SK-N-SH (cell line): ENCODE measurements at regions not wholly inside any gene's neighbourhood (a gene's known extent, or its start where the extent isn't known, plus 50 kb on each side); places are given as distances from the start of the nearest gene placed in this dataset.

Experiments
- CTCF ChIA-PET: fragments of 300-600, 350-600 bp; formaldehyde crosslinking; extraction: SDS; loops from one replicate; lab custom pipeline; 2021; lab: Yijun Ruan, JAX
- POLR2A ChIA-PET: fragments of 350-600 bp; sonication (Branson Sonifier 250); formaldehyde crosslinking; extraction: SDS; loops from one replicate; lab custom pipeline; 2020; ENCODE audit warnings: antibody characterized with exemption, inconsistent platforms; lab: Yijun Ruan, JAX
- DNase-seq: peaks from one replicate; pipeline ENCODE4 v3.0.0; 2012
- H2AFZ ChIP-seq: fragments of 200-600 bp; sonication (generic); 2 replicates; pipeline ENCODE4 v1.8.1; 2016; ENCODE audit warnings: antibody characterized with exemption, mild to moderate bottlenecking, low read depth
- H3F3A ChIP-seq: fragments of 200-600 bp; sonication (generic); replicated peaks from 2 replicates; pipeline ENCODE3; 2016; ENCODE audit warnings: antibody characterized with exemption, mild to moderate bottlenecking; ENCODE audit not compliant: insufficient read depth
- H3K27ac ChIP-seq, 2 experiments: fragments of 200-500 bp in 1 of 2; fragments of 200-600 bp in 1 of 2; sonication (Bioruptor generic) in 1 of 2; sonication (generic), shearing (Covaris generic) in 1 of 2; 2 replicates each; pipeline versions ENCODE4 v1.5.1 to v1.6.1; 2014 to 2016; ENCODE audit warnings: low read depth in 2 of 2, inconsistent platforms in 1 of 2, low read length in 1 of 2, mild to moderate bottlenecking in 1 of 2, mixed read lengths in 1 of 2
- H3K27me3 ChIP-seq: fragments of 200-600 bp; sonication (generic), shearing (Covaris generic); 2 replicates; pipeline ENCODE4 v1.6.1; 2016; ENCODE audit warnings: mixed run types; ENCODE audit not compliant: insufficient read depth
- H3K36me3 ChIP-seq, 2 experiments: fragments of 200-500 bp in 1 of 2; fragments of 200-600 bp in 1 of 2; sonication (Bioruptor generic) in 1 of 2; sonication (generic) in 1 of 2; replicated peaks in 1 of 2; 2 replicates each; pipeline versions ENCODE3 to v1.5.1; 2014 to 2016; ENCODE audit warnings: low read length in 1 of 2, mild to moderate bottlenecking in 1 of 2; ENCODE audit not compliant: insufficient read depth in 2 of 2, control insufficient read depth in 1 of 2
- H3K4me1 ChIP-seq, 2 experiments: fragments of 200-500 bp in 1 of 2; fragments of 200-600 bp in 1 of 2; sonication (Bioruptor generic) in 1 of 2; sonication (generic), shearing (Covaris generic) in 1 of 2; 2 replicates each; pipeline versions ENCODE4 v1.5.1 to v1.6.1; 2014 to 2016; ENCODE audit warnings: low read depth in 1 of 2, low read length in 1 of 2, mixed run types in 1 of 2; ENCODE audit not compliant: insufficient read depth in 2 of 2, control insufficient read depth in 1 of 2
- H3K4me2 ChIP-seq: fragments of 200-600 bp; sonication (generic), shearing (Covaris generic); 2 replicates; pipeline ENCODE4 v1.6.1; 2017; ENCODE audit warnings: mixed run types
- H3K4me3 ChIP-seq, 2 experiments: fragments of 200-500 bp in 1 of 2; fragments of 200-600 bp in 1 of 2; sonication (Bioruptor generic) in 1 of 2; sonication (generic), shearing (Covaris generic) in 1 of 2; 2 replicates each; pipeline versions ENCODE4 v1.5.1 to v1.8.1; 2014 to 2016; ENCODE audit warnings: low read depth in 2 of 2, inconsistent platforms in 1 of 2, low read length in 1 of 2, mild to moderate bottlenecking in 1 of 2, mixed read lengths in 1 of 2, moderate library complexity in 1 of 2
- H3K79me2 ChIP-seq: fragments of 200-600 bp; sonication (generic); 2 replicates; pipeline ENCODE4 v1.8.1; 2017; ENCODE audit warnings: mild to moderate bottlenecking; ENCODE audit not compliant: insufficient read depth
- H3K9ac ChIP-seq: fragments of 200-600 bp; sonication (generic); 2 replicates; pipeline ENCODE4 v1.6.1; 2017; ENCODE audit warnings: mixed run types
- H3K9me2 ChIP-seq: fragments of 200-600 bp; sonication (generic); 2 replicates; pipeline ENCODE4 v1.6.1; 2017; ENCODE audit warnings: mixed run types
- H3K9me3 ChIP-seq: fragments of 200-600 bp; sonication (generic); 2 replicates; pipeline ENCODE4 v1.6.1; 2017; ENCODE audit warnings: mixed run types, mild to moderate bottlenecking, moderate library complexity
- H4K20me1 ChIP-seq: fragments of 200-600 bp; sonication (generic); 2 replicates; pipeline ENCODE4 v1.6.1; 2017; ENCODE audit warnings: mild to moderate bottlenecking, mixed run types; ENCODE audit not compliant: insufficient read depth
- GABPA ChIP-seq: IDR thresholded peaks from 2 replicates; pipeline ENCODE4 v1.4.0; 2012; ENCODE audit warnings: low read depth, mild to moderate bottlenecking
- GATA2 ChIP-seq: sonication (generic); formaldehyde crosslinking; IDR thresholded peaks from 2 replicates; pipeline ENCODE4 v1.5.0; 2020; ENCODE audit warnings: mild to moderate bottlenecking, missing genetic modification reagents
- IRF3 ChIP-seq: fragments of 150-350 bp; IDR thresholded peaks from 2 replicates; pipeline ENCODE4 v1.6.1; 2016; ENCODE audit warnings: mild to moderate bottlenecking, low read depth, low read length
- MEF2A ChIP-seq: IDR thresholded peaks from 2 replicates; pipeline ENCODE4 v1.4.0; 2012; ENCODE audit warnings: low read depth, borderline replicate concordance
- MXI1 ChIP-seq: IDR thresholded peaks from 2 replicates; pipeline ENCODE4 v1.6.1; 2012; ENCODE audit warnings: mild to moderate bottlenecking, low read depth, low read length, improper control_type of control experiment
- NFIC ChIP-seq: IDR thresholded peaks from 2 replicates; pipeline ENCODE4 v1.4.0; 2012; ENCODE audit warnings: borderline replicate concordance
- PBX3 ChIP-seq: IDR thresholded peaks from 2 replicates; pipeline ENCODE4; 2012
- RAD21 ChIP-seq: IDR thresholded peaks from 2 replicates; pipeline ENCODE4 v1.6.1; 2012; ENCODE audit warnings: mild to moderate bottlenecking, low read length
- RFX5 ChIP-seq: IDR thresholded peaks from 2 replicates; pipeline ENCODE4 v1.6.1; 2012; ENCODE audit warnings: mild to moderate bottlenecking, improper control_type of control experiment, low read length
- RXRA ChIP-seq: IDR thresholded peaks from 2 replicates; pipeline ENCODE4 v1.4.0; 2012; ENCODE audit warnings: low read depth, mild to moderate bottlenecking, borderline replicate concordance
- TAF1 ChIP-seq: IDR thresholded peaks from 2 replicates; pipeline ENCODE4 v1.6.1; 2012; ENCODE audit warnings: low read depth, mild to moderate bottlenecking, low read length, moderate library complexity, borderline replicate concordance
- TEAD4 ChIP-seq: IDR thresholded peaks from 2 replicates; pipeline ENCODE4 v1.4.0; 2012; ENCODE audit warnings: mild to moderate bottlenecking, borderline replicate concordance; ENCODE audit not compliant: insufficient read depth
- USF2 ChIP-seq: fragments of 150-350 bp; IDR thresholded peaks from 2 replicates; pipeline ENCODE4 v1.6.1; 2017; ENCODE audit warnings: antibody characterized with exemption, low read length, low read depth, borderline replicate concordance
- WGBS: methylation state at CpG from one replicate; pipeline ENCODE4 v1.1.6; 2017; ENCODE audit warnings: low lambda C conversion rate; 5-methylcytosine and 5-hydroxymethylcytosine counted together
- TF ChIP-seq, protein P1 (sequence below): fragments of 200-600 bp; sonication (generic); IDR thresholded peaks from 2 replicates; pipeline ENCODE4 v1.6.1; 2017; ENCODE audit warnings: antibody characterized with exemption, mild to moderate bottlenecking, moderate library complexity
- TF ChIP-seq, protein P2 (sequence below): IDR thresholded peaks from 2 replicates; pipeline ENCODE4 v1.4.0; 2012; ENCODE audit warnings: low read depth, borderline replicate concordance

DNA sequence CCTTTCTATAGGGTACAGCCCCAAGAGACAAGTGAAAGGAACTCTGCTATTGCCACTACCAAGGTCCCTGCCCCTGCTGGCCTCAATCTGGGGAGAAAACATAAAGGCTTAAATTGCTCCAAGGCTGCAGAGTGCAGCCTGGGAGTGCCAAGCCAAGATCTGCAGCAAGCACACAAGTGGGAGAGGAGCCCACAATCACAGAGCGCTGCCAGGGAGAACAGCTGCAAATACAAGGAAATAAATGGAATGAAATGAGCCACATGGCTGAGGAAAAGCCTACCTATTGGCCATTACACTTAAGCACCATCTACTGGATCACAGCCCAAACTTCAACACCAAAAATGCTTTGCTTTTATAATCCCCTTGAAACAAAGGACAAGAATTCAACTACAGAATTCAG is 582.4 kb downstream of the FAM133A start (continued):
- TF ChIP-seq, protein P1, sequence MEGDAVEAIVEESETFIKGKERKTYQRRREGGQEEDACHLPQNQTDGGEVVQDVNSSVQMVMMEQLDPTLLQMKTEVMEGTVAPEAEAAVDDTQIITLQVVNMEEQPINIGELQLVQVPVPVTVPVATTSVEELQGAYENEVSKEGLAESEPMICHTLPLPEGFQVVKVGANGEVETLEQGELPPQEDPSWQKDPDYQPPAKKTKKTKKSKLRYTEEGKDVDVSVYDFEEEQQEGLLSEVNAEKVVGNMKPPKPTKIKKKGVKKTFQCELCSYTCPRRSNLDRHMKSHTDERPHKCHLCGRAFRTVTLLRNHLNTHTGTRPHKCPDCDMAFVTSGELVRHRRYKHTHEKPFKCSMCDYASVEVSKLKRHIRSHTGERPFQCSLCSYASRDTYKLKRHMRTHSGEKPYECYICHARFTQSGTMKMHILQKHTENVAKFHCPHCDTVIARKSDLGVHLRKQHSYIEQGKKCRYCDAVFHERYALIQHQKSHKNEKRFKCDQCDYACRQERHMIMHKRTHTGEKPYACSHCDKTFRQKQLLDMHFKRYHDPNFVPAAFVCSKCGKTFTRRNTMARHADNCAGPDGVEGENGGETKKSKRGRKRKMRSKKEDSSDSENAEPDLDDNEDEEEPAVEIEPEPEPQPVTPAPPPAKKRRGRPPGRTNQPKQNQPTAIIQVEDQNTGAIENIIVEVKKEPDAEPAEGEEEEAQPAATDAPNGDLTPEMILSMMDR: no peak
- TF ChIP-seq, all 33 proteins: peak for 0

DNA sequence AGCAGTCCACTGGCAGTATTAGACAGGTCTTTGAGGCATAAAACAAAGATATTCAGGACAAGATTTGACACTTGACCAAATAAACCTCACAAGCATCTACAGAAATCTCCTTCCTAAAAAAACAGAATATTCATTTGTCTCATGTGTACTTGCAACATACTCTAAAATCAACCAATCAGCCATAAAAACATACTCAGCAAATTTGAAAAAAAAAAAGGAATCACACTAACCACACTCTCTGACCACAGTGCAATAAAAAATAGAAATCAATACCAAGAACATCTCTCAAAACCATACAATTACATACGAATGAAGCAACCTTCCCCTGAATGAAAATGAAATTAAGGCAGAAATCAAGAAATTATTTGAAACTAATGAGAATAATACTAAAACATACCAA is 591.3 kb downstream of the FAM133A start:
- CTCF ChIA-PET: no interaction called here
- Histone ChIP-seq H3K79me2 (no peaks in the 10 kb centered on the region), H3K9ac (no peak overlapping the region), H3F3A (no peaks in the 10 kb centered on the region), H3K4me1 (no peaks in the 10 kb centered on the region), H3K27me3 (no peaks in the 10 kb centered on the region), H3K9me2 (no peaks in the 10 kb centered on the region), H3K36me3 (no peaks in the 10 kb centered on the region), H3K4me2 (no peak overlapping the region), H3K9me3 (no peaks in the 10 kb centered on the region), H2AFZ (no peak overlapping the region), H4K20me1 (no peaks in the 10 kb centered on the region), H3K27ac (no peak overlapping the region), H3K4me3 (no peak overlapping the region)
- no peak for DNase-seq
- POLR2A ChIA-PET: no interaction called here
- TF ChIP-seq, protein P2, sequence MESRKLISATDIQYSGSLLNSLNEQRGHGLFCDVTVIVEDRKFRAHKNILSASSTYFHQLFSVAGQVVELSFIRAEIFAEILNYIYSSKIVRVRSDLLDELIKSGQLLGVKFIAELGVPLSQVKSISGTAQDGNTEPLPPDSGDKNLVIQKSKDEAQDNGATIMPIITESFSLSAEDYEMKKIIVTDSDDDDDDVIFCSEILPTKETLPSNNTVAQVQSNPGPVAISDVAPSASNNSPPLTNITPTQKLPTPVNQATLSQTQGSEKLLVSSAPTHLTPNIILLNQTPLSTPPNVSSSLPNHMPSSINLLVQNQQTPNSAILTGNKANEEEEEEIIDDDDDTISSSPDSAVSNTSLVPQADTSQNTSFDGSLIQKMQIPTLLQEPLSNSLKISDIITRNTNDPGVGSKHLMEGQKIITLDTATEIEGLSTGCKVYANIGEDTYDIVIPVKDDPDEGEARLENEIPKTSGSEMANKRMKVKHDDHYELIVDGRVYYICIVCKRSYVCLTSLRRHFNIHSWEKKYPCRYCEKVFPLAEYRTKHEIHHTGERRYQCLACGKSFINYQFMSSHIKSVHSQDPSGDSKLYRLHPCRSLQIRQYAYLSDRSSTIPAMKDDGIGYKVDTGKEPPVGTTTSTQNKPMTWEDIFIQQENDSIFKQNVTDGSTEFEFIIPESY: no peak
- TF ChIP-seq GATA2: no peak
- no peak for TF ChIP-seq PBX3
- TF ChIP-seq USF2: no peak
- no peak for TF ChIP-seq RAD21
- TF ChIP-seq TEAD4: no peak
- no peak for TF ChIP-seq NFIC
- no peak for TF ChIP-seq RFX5
- no peak for TF ChIP-seq MXI1
- no peak for TF ChIP-seq GABPA
- TF ChIP-seq RXRA: no peak
- no peak for TF ChIP-seq MEF2A
- no peak for TF ChIP-seq IRF3
- TF ChIP-seq TAF1: no peak
- WGBS: 3% methylated on average over 1 of the region's 1 CpG
